ENCODE measurements at regions not wholly inside any gene's neighbourhood (a gene's known extent, or its start where the extent isn't known, plus 50 kb on each side); places are given as distances from the start of the nearest gene placed in this dataset.

GRCh38 chr16:77588389-77588788 lies 133.9 kb upstream of the NUDT7 start:
- no peaks in the 10 kb centered on the region for H4K20me1 ChIP-seq (replicated peaks; ENCODE audit: control insufficient read depth, extremely low read depth, insufficient read depth, low read length)
- no peak overlapping the region for H3K9ac ChIP-seq (replicated peaks; ENCODE audit: extremely low read depth, insufficient read depth, low read length)
- H3K79me2 ChIP-seq (ENCODE audit: control insufficient read depth, insufficient read depth, low read length): no peaks in the 10 kb centered on the region
- dilution Hi-C loops (cut with MboI; ENCODE audit: extremely low pct_ligation_motif_present, low sequenced_read_pairs): loop anchor here (25.0 kb wide), 1 partner anchor 351 kb away; no protein-coding TSS in a partner anchor
- FAIRE-seq (no peak), DNase-seq (ENCODE audit: low read depth, low spot score) (no peak)
- no peak overlapping the region for H2AFZ ChIP-seq (ENCODE audit: low read depth, low read length)
- H3K9me1 ChIP-seq (replicated peaks; ENCODE audit: control insufficient read depth, extremely low read depth, insufficient read depth, low read length): no peaks in the 10 kb centered on the region
- intact Hi-C loops (cut with micrococcal nuclease): loop anchor here (5.0 kb wide), 1 partner anchor 509 kb away; the partner anchor contains the start of gene WWOX
- H3K36me3 ChIP-seq (ENCODE audit: control insufficient read depth in 2 of 2, extremely low read depth in 1 of 2, insufficient read depth in 2 of 2, low read length in 2 of 2): no peaks in the 10 kb centered on the region
- no peak overlapping the region for H3K27ac ChIP-seq (ENCODE audit: insufficient read depth, low read depth, low read length)
- no peaks in the 10 kb centered on the region for H3K27me3 ChIP-seq (ENCODE audit: control insufficient read depth in 2 of 2, insufficient read depth in 2 of 2, low read length in 2 of 2)
- H3K4me1 ChIP-seq (ENCODE audit: control insufficient read depth, extremely low read depth, insufficient read depth, low read length): peaks cover 74% of the 10 kb centered on the region
- TF ChIP-seq JUN (IDR thresholded peaks at IDR 0.05; ENCODE audit: borderline replicate concordance, insufficient read depth, insufficient read length, low read depth): no peak
- TF ChIP-seq POLR2A (IDR thresholded peaks at IDR 0.05; ENCODE audit: low read depth, low read length): no peak
- TF ChIP-seq POLR2AphosphoS5 (IDR thresholded peaks at IDR 0.05; ENCODE audit: insufficient read depth, low read depth, low read length): no peak
- TF ChIP-seq, protein P1, sequence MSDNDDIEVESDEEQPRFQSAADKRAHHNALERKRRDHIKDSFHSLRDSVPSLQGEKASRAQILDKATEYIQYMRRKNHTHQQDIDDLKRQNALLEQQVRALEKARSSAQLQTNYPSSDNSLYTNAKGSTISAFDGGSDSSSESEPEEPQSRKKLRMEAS (IDR thresholded peaks at IDR 0.05; ENCODE audit: insufficient read depth, insufficient read length): no peak
- TF ChIP-seq EZH2 (IDR thresholded peaks at IDR 0.05; ENCODE audit: borderline replicate concordance, low read depth, low read length, severe bottlenecking): no peak
- no peak for TF ChIP-seq CTCF (IDR thresholded peaks at IDR 0.05; ENCODE audit: extremely low read depth in 1 of 2, insufficient read depth in 1 of 2, low read depth in 1 of 2, low read length in 2 of 2)
- no peak for TF ChIP-seq MYC (IDR thresholded peaks at IDR 0.05; ENCODE audit: low read depth, low read length)
- no peak for TF ChIP-seq GATA2 (IDR thresholded peaks at IDR 0.05; ENCODE audit: insufficient read depth, insufficient read length, low read depth, low read length)
- TF ChIP-seq FOS (IDR thresholded peaks at IDR 0.05; ENCODE audit: borderline replicate concordance, insufficient read depth, low read length): no peak
- BruUV-seq (replicated peaks): no TSS peak
- CTCF ChIA-PET: no interaction called here
- H3K4me2 ChIP-seq (ENCODE audit: insufficient read depth, low read length): no peak overlapping the region
- POLR2A ChIA-PET: no interaction called here
- H3K4me3 ChIP-seq (replicated peaks in 1 of 3; ENCODE audit: insufficient read depth in 1 of 3, low read depth in 1 of 3, low read length in 3 of 3): no peak overlapping the region
- H3K9me3 ChIP-seq (replicated peaks; ENCODE audit: control insufficient read depth, insufficient read depth, low read length): no peaks in the 10 kb centered on the region

Measured in endothelial cell of umbilical vein (primary cell).